ENCODE measurements at regions not wholly inside any gene's neighbourhood (a gene's known extent, or its start where the extent isn't known, plus 50 kb on each side); places are given as distances from the start of the nearest gene placed in this dataset.

DNA sequence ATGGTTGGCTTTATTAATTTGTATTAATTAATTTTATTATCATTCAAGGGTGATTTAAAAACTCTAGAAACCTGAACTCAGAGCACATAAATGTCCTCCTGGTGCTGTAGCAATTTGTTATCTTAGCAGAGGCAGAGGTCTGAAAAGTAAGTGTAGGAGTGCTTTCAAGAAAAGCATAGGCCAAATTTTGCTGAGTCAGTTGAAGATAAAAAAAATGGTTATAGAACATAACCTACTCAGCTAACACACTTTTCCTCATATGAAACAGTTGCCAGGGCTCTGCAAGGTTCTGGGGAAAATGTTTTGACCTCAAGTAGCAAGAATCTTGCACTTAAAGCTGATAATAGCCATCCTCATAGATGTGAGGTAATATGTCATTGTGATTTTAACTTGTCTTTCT, 53.5 kb upstream of the CHODL start:
- Histone ChIP-seq H3K27ac (no peak overlapping the region), H3K9me3 (no peaks in the 10 kb centered on the region), H3K27me3 (no peaks in the 10 kb centered on the region), H3K4me3 (ENCODE audit: low read depth in 1 of 2, low read length in 1 of 2) (no peak overlapping the region), H3K36me3 (no peaks in the 10 kb centered on the region), H3K4me1 (ENCODE audit: control insufficient read depth in 1 of 2, insufficient read depth in 1 of 2, low read depth in 1 of 2, low read length in 1 of 2) (no peaks in the 10 kb centered on the region)
- TF ChIP-seq, protein P1, sequence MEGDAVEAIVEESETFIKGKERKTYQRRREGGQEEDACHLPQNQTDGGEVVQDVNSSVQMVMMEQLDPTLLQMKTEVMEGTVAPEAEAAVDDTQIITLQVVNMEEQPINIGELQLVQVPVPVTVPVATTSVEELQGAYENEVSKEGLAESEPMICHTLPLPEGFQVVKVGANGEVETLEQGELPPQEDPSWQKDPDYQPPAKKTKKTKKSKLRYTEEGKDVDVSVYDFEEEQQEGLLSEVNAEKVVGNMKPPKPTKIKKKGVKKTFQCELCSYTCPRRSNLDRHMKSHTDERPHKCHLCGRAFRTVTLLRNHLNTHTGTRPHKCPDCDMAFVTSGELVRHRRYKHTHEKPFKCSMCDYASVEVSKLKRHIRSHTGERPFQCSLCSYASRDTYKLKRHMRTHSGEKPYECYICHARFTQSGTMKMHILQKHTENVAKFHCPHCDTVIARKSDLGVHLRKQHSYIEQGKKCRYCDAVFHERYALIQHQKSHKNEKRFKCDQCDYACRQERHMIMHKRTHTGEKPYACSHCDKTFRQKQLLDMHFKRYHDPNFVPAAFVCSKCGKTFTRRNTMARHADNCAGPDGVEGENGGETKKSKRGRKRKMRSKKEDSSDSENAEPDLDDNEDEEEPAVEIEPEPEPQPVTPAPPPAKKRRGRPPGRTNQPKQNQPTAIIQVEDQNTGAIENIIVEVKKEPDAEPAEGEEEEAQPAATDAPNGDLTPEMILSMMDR (IDR thresholded peaks at IDR 0.05) = no peak

DNA sequence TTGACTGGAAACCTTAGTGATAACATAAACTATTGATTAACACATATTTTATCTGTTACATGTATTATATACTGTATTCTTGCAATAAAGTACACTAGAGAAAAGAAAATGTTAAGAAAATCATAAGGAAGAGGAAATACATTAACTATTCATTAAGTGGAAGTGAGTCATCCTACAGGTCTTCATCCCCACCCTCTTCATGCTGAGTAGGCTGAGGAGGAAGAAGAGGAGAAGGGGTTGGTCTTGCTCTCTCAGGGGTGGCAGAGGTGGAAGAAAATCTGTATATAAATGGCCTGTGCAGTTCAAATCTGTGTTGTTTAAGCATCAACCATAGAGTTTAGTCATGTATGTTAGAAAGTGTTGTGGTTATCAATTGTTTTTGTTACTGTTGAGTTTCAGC, 66.1 kb upstream of the CHODL start:
- TF ChIP-seq, protein P1 (IDR thresholded peaks at IDR 0.05) = no peak
- no peak overlapping the region for H3K27ac ChIP-seq
- no peak overlapping the region for H3K4me3 ChIP-seq (ENCODE audit: low read depth in 1 of 2, low read length in 1 of 2)
- no peaks in the 10 kb centered on the region for H3K9me3 ChIP-seq
- H3K27me3 ChIP-seq = no peaks in the 10 kb centered on the region
- H3K36me3 ChIP-seq = no peaks in the 10 kb centered on the region
- no peaks in the 10 kb centered on the region for H3K4me1 ChIP-seq (ENCODE audit: control insufficient read depth in 1 of 2, insufficient read depth in 1 of 2, low read depth in 1 of 2, low read length in 1 of 2)

DNA sequence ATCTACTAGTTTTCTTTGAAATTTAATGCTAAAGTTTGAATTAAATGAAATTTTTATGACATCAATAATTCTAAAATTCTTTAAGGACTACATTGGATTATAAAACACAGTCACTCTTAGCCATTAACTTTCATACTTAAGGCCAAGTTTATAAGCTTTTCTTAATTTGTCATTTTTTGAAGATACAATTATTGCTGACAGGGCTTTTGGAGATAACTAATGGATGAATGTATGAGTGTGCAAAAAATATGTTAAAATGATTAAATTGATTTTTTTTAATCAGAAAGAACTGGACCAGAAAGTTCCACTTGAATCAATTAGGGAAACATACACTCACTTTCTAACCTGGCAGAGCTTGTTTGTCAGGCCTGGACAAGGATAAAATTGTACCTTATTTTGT, 70.3 kb upstream of the CHODL start:
- Histone ChIP-seq H3K27ac (no peak overlapping the region), H3K27me3 (no peaks in the 10 kb centered on the region), H3K36me3 (no peaks in the 10 kb centered on the region), H3K4me1 (ENCODE audit: control insufficient read depth in 1 of 2, insufficient read depth in 1 of 2, low read depth in 1 of 2, low read length in 1 of 2) (no peaks in the 10 kb centered on the region), H3K4me3 (ENCODE audit: low read depth in 1 of 2, low read length in 1 of 2) (no peak overlapping the region), H3K9me3 (no peaks in the 10 kb centered on the region)
- TF ChIP-seq, protein P1 (IDR thresholded peaks at IDR 0.05) = no peak

DNA sequence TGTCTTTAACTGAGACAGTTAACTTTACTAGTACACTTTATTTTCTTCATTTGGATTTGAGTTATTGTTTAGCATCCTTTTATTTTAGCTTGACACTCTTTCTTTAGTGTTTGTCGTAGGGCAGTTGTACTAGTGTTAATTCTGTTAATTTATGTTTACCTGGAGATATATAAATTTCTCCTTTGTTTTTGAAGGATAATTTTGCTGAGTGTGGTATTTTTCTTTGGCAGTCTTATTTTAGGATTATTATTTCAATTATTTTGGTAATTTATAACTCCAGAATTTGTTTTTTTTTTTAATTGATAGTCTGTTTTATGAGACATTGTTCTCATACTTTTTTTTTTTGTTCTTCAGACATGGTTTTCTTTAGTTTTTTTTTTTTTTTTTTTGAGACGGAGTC, 73.8 kb upstream of the CHODL start:
- H3K36me3 ChIP-seq = no peaks in the 10 kb centered on the region
- H3K9me3 ChIP-seq = no peaks in the 10 kb centered on the region
- no peak overlapping the region for H3K27ac ChIP-seq
- H3K4me1 ChIP-seq (ENCODE audit: control insufficient read depth in 1 of 2, insufficient read depth in 1 of 2, low read depth in 1 of 2, low read length in 1 of 2) = no peaks in the 10 kb centered on the region
- H3K27me3 ChIP-seq = no peaks in the 10 kb centered on the region
- TF ChIP-seq, protein P1 (IDR thresholded peaks at IDR 0.05) = no peak
- H3K4me3 ChIP-seq (ENCODE audit: low read depth in 1 of 2, low read length in 1 of 2) = no peak overlapping the region

DNA sequence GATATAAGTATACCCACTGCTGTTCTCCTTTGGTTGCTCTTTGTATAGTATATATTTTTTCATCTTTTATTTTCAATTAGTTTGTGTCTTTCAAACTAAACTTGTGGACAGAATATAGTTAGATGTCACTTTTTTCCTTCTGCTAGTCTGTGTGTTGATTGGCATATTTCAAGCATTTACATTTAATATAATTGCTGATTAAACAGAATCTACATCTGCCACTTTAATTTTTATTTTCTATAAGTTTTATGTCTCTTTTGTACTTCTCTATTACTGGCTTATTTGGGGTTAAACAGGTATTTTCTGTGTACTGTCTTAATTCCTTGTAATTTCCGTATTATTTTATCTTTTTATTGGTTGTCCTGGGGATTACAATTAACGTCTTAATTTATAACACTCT, 74.4 kb upstream of the CHODL start:
- Histone ChIP-seq H3K27me3 (no peaks in the 10 kb centered on the region), H3K4me1 (ENCODE audit: control insufficient read depth in 1 of 2, insufficient read depth in 1 of 2, low read depth in 1 of 2, low read length in 1 of 2) (no peaks in the 10 kb centered on the region), H3K27ac (no peak overlapping the region), H3K36me3 (no peaks in the 10 kb centered on the region), H3K4me3 (ENCODE audit: low read depth in 1 of 2, low read length in 1 of 2) (no peak overlapping the region), H3K9me3 (no peaks in the 10 kb centered on the region)
- TF ChIP-seq, protein P1 (IDR thresholded peaks at IDR 0.05) = no peak

DNA sequence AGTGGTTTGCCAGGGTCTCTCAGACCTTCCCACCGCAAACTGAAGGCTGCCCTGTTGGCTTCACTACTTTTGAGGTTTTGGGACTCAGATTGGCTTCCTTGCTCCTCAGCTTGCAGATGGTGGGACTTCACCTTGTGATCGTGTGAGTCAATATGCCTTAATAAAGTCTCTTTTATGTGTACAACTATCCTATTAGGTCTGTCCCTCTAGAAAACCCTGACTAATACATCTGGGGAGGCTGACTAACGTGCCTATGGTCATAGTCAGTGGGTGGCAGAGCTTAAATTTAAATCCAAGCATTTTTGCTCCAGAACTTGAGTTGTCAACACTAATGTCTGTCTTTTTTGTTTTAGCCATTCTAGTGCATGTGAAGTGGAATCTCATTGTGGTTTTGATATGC, 76.5 kb upstream of the CHODL start:
- TF ChIP-seq, protein P1 (IDR thresholded peaks at IDR 0.05) = no peak
- H3K9me3 ChIP-seq = no peaks in the 10 kb centered on the region
- no peaks in the 10 kb centered on the region for H3K36me3 ChIP-seq
- no peak overlapping the region for H3K27ac ChIP-seq
- no peaks in the 10 kb centered on the region for H3K4me1 ChIP-seq (ENCODE audit: control insufficient read depth in 1 of 2, insufficient read depth in 1 of 2, low read depth in 1 of 2, low read length in 1 of 2)
- no peak overlapping the region for H3K4me3 ChIP-seq (ENCODE audit: low read depth in 1 of 2, low read length in 1 of 2)
- H3K27me3 ChIP-seq = no peaks in the 10 kb centered on the region
